GM13977 (cell line): ENCODE measurements at regions not wholly inside any gene's neighbourhood (a gene's known extent, or its start where the extent isn't known, plus 50 kb on each side); places are given as distances from the start of the nearest gene placed in this dataset.

ENCODE experiments used
- DNase-seq: peaks from one replicate; pipeline ENCODE4 v3.0.0; 2012; ENCODE audit warnings: low spot score
- CTCF ChIP-seq: IDR thresholded peaks from 2 replicates; pipeline ENCODE4 v1.5.1; 2012; ENCODE audit warnings: mild to moderate bottlenecking, control low read depth; ENCODE audit not compliant: insufficient read depth; ENCODE audit errors: extremely low read depth, missing control alignments
- in situ Hi-C: fragments of 300-500 bp; cut with MboI; formaldehyde crosslinking; loops from one replicate; pipeline ENCODE4 v1.12.0; 2022; ENCODE audit warnings: low sequenced_read_pairs, low pct_unique_long_range_greater_than_20kb, mixed read lengths, inconsistent platforms; ENCODE audit not compliant: unreplicated experiment

GRCh38 chr17:79207960-79208359, 133.3 kb downstream of the ENGASE start:
- DNase-seq, result no peak
- no peak for TF ChIP-seq CTCF
- in situ Hi-C loops, result no loop called here

GRCh38 chr17:79205688-79206205, 131.1 kb downstream of the ENGASE start:
- no peak for TF ChIP-seq CTCF
- in situ Hi-C loops, result no loop called here

GRCh38 chr17:79204261-79204660, 129.6 kb downstream of the ENGASE start:
- in situ Hi-C loops, result no loop called here

More at GRCh38 chr17:79205688-79206205, 131.1 kb downstream of the ENGASE start:
- DNase-seq, result no peak

GRCh38 chr17:79203657-79204056, 129.0 kb downstream of the ENGASE start:
- DNase-seq, result no peak
- in situ Hi-C loops, result no loop called here
- no peak for TF ChIP-seq CTCF

More at GRCh38 chr17:79204261-79204660, 129.6 kb downstream of the ENGASE start:
- no peak for TF ChIP-seq CTCF
- no peak for DNase-seq

- in situ Hi-C loops, result no loop called here
- DNase-seq, result no peak
- TF ChIP-seq CTCF, result peak; percentile 18
Measured at GRCh38 chr17:79203016-79203415, 128.4 kb downstream of the ENGASE start.

GRCh38 chr17:79202480-79202879, 127.9 kb downstream of the ENGASE start:
- no peak for TF ChIP-seq CTCF
- in situ Hi-C loops, result no loop called here
- no peak for DNase-seq
